K562 (cell line): ENCODE measurements at regions not wholly inside any gene's neighbourhood (a gene's known extent, or its start where the extent isn't known, plus 50 kb on each side); places are given as distances from the start of the nearest gene placed in this dataset.

ENCODE experiments used
- ARHGAP35 ChIP-seq: fragments of 450-650 bp; IDR thresholded peaks from 2 replicates; pipeline ENCODE4 v1.6.1; 2018; ENCODE audit not compliant: partially characterized antibody
- CCAR2 ChIP-seq: fragments of 200-400 bp; formaldehyde crosslinking; IDR thresholded peaks from 2 replicates; pipeline ENCODE4 v1.6.1; 2017; ENCODE audit warnings: mild to moderate bottlenecking, low read depth, low read length
- FOXP4 ChIP-seq: sonication (generic); formaldehyde crosslinking; IDR thresholded peaks from 2 replicates; pipeline ENCODE4 v1.8.0; 2022; ENCODE audit warnings: mild to moderate bottlenecking, missing genetic modification reagents, borderline replicate concordance
- MCM7 ChIP-seq, 2 experiments: fragments of 450-650 bp; IDR thresholded peaks; 2 replicates each; pipeline ENCODE4 v1.6.1; 2016 to 2018
- NFYB ChIP-seq: IDR thresholded peaks from 2 replicates; pipeline ENCODE4 v1.6.1; 2011; ENCODE audit warnings: mild to moderate bottlenecking, moderate library complexity; ENCODE audit not compliant: insufficient read length; ENCODE audit errors: extremely low read depth
- POLR2A ChIP-seq: fragments of 450-650 bp; conservative IDR thresholded peaks from 2 replicates; pipeline ENCODE4 v1.6.1; 2016
- SETDB1 ChIP-seq: IDR thresholded peaks from one replicate; pipeline ENCODE4 v1.6.1; 2012; ENCODE audit warnings: low read length, control low read depth, inconsistent platforms
- SIN3A ChIP-seq, 2 experiments: fragments of 150-350 bp in 1 of 2; IDR thresholded peaks; 2 replicates each; pipeline ENCODE4 v1.6.1; 2011 to 2016; ENCODE audit warnings: borderline replicate concordance in 2 of 2, low read depth in 2 of 2, low read length in 2 of 2, mild to moderate bottlenecking in 2 of 2, moderate library complexity in 2 of 2; ENCODE audit not compliant: control insufficient read depth in 1 of 2
- TCF3 ChIP-seq: sonication (generic); formaldehyde crosslinking; IDR thresholded peaks from 2 replicates; pipeline ENCODE4 v1.4.0; 2020; ENCODE audit warnings: mild to moderate bottlenecking, missing genetic modification reagents
- ZNF274 ChIP-seq: IDR thresholded peaks from 2 replicates; pipeline ENCODE4 v1.6.1; 2011; ENCODE audit warnings: low read depth, mild to moderate bottlenecking, low read length, moderate library complexity, borderline replicate concordance
- TF ChIP-seq, protein P1 (sequence below), 3 experiments: IDR thresholded peaks in 2 of 3; conservative IDR thresholded peaks in 1 of 3; 2 replicates each; pipeline ENCODE4 v1.5.1; 2011 to 2012; ENCODE audit warnings: low read length in 3 of 3, mild to moderate bottlenecking in 3 of 3, control low read depth in 2 of 3, improper control_type of control experiment in 1 of 3, inconsistent platforms in 1 of 3, low read depth in 1 of 3, mixed read lengths in 1 of 3, moderate library complexity in 1 of 3; ENCODE audit not compliant: insufficient read depth in 2 of 3
- TF ChIP-seq, protein P2 (sequence below): fragments of 450-650 bp; IDR thresholded peaks from 2 replicates; pipeline ENCODE4 v1.6.1; 2016; ENCODE audit warnings: low read depth

- no peak for TF ChIP-seq TCF3
- TF ChIP-seq, protein P1, sequence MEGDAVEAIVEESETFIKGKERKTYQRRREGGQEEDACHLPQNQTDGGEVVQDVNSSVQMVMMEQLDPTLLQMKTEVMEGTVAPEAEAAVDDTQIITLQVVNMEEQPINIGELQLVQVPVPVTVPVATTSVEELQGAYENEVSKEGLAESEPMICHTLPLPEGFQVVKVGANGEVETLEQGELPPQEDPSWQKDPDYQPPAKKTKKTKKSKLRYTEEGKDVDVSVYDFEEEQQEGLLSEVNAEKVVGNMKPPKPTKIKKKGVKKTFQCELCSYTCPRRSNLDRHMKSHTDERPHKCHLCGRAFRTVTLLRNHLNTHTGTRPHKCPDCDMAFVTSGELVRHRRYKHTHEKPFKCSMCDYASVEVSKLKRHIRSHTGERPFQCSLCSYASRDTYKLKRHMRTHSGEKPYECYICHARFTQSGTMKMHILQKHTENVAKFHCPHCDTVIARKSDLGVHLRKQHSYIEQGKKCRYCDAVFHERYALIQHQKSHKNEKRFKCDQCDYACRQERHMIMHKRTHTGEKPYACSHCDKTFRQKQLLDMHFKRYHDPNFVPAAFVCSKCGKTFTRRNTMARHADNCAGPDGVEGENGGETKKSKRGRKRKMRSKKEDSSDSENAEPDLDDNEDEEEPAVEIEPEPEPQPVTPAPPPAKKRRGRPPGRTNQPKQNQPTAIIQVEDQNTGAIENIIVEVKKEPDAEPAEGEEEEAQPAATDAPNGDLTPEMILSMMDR (IDR thresholded peaks at IDR 0.05 in 2 of 3, conservative IDR thresholded peaks at IDR 0.05 in 1 of 3; ENCODE audit: insufficient read depth in 2 of 3, low read depth in 1 of 3, low read length in 3 of 3), result no peak
- no peak for TF ChIP-seq SIN3A (IDR thresholded peaks at IDR 0.05; ENCODE audit: borderline replicate concordance in 2 of 2, control insufficient read depth in 1 of 2, low read depth in 2 of 2, low read length in 2 of 2)
- no peak for TF ChIP-seq CCAR2
- no peak for TF ChIP-seq NFYB
- TF ChIP-seq POLR2A, result no peak
- no peak for TF ChIP-seq ZNF274
- no peak for TF ChIP-seq MCM7 (IDR thresholded peaks at IDR 0.05)
- TF ChIP-seq, protein P2, sequence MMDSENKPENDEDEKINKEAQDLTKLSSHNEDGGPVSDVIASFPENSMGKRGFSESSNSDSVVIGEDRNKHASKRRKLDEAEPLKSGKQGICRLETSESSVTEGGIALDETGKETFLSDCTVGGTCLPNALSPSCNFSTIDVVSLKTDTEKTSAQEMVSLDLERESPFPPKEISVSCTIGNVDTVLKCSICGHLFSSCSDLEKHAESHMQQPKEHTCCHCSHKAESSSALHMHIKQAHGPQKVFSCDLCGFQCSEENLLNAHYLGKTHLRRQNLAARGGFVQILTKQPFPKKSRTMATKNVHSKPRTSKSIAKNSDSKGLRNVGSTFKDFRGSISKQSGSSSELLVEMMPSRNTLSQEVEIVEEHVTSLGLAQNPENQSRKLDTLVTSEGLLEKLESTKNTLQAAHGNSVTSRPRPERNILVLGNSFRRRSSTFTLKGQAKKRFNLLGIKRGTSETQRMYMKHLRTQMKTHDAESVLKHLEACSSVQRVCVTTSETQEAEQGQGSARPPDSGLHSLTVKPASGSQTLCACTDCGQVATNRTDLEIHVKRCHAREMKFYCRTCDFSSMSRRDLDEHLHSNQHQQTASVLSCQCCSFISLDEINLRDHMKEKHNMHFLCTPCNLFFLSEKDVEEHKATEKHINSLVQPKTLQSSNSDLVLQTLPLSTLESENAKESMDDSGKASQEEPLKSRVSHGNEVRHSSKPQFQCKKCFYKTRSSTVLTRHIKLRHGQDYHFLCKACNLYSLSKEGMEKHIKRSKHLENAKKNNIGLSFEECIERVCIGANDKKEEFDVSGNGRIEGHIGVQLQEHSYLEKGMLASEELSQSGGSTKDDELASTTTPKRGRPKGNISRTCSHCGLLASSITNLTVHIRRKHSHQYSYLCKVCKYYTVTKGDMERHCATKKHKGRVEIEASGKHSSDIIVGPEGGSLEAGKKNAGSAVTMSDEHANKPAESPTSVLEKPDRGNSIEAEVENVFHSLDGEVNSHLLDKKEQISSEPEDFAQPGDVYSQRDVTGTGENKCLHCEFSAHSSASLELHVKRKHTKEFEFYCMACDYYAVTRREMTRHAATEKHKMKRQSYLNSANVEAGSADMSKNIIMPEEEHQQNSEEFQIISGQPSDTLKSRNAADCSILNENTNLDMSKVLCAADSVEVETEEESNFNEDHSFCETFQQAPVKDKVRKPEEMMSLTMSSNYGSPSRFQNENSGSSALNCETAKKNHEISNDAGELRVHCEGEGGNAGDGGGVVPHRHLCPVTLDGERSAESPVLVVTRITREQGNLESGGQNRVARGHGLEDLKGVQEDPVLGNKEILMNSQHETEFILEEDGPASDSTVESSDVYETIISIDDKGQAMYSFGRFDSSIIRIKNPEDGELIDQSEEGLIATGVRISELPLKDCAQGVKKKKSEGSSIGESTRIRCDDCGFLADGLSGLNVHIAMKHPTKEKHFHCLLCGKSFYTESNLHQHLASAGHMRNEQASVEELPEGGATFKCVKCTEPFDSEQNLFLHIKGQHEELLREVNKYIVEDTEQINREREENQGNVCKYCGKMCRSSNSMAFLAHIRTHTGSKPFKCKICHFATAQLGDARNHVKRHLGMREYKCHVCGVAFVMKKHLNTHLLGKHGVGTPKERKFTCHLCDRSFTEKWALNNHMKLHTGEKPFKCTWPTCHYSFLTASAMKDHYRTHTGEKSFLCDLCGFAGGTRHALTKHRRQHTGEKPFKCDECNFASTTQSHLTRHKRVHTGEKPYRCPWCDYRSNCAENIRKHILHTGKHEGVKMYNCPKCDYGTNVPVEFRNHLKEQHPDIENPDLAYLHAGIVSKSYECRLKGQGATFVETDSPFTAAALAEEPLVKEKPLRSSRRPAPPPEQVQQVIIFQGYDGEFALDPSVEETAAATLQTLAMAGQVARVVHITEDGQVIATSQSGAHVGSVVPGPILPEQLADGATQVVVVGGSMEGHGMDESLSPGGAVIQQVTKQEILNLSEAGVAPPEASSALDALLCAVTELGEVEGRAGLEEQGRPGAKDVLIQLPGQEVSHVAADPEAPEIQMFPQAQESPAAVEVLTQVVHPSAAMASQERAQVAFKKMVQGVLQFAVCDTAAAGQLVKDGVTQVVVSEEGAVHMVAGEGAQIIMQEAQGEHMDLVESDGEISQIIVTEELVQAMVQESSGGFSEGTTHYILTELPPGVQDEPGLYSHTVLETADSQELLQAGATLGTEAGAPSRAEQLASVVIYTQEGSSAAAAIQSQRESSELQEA, result no peak
- TF ChIP-seq FOXP4 (CRISPR knock-in tag), result no peak
- no peak for TF ChIP-seq ARHGAP35
- no peak for TF ChIP-seq SETDB1
These were observed 146.8 kb downstream of the TFAP2B start for GRCh38 chr6:50965495-50965894.
